Mesodermal cell (in vitro differentiated cells): ENCODE measurements at regions not wholly inside any gene's neighbourhood (a gene's known extent, or its start where the extent isn't known, plus 50 kb on each side); places are given as distances from the start of the nearest gene placed in this dataset.
"Not testable (repeated sequence)": the region's sequence is repeated elsewhere in the genome, so short reads cannot be mapped to it uniquely, and the experiment has no call there.

Source experiments
- H3K27ac ChIP-seq: 2 replicates; pipeline ENCODE4 v1.7.0; 2013; ENCODE audit warnings: mild to moderate bottlenecking, low read depth, low read length, moderate library complexity; ENCODE audit not compliant: severe bottlenecking
- H3K36me3 ChIP-seq: 2 replicates; pipeline ENCODE4 v1.7.1; 2013; ENCODE audit warnings: mild to moderate bottlenecking, low read length, moderate library complexity; ENCODE audit not compliant: control insufficient read depth, insufficient read depth
- H3K4me1 ChIP-seq: one replicate; pipeline ENCODE4 v1.7.1; 2013; ENCODE audit warnings: mild to moderate bottlenecking, low read length; ENCODE audit not compliant: insufficient read depth, control insufficient read depth, poor library complexity, severe bottlenecking
- H3K4me3 ChIP-seq: 2 replicates; pipeline ENCODE4 v1.7.0; 2013; ENCODE audit warnings: low read length, control low read depth, mild to moderate bottlenecking; ENCODE audit not compliant: insufficient read depth, poor library complexity, severe bottlenecking; ENCODE audit errors: extremely low read depth
- H3K9me3 ChIP-seq: 2 replicates; pipeline ENCODE4 v1.7.1; 2013; ENCODE audit warnings: mild to moderate bottlenecking, low read length, moderate library complexity; ENCODE audit not compliant: control insufficient read depth
- WGBS, 2 experiments: methylation state at CpG; one replicate each; pipeline ENCODE4 v1.1.5; 2013; ENCODE audit warnings: missing lambda C conversion rate in 2 of 2; ENCODE audit not compliant: insufficient coverage in 2 of 2; 5-methylcytosine and 5-hydroxymethylcytosine counted together

DNA sequence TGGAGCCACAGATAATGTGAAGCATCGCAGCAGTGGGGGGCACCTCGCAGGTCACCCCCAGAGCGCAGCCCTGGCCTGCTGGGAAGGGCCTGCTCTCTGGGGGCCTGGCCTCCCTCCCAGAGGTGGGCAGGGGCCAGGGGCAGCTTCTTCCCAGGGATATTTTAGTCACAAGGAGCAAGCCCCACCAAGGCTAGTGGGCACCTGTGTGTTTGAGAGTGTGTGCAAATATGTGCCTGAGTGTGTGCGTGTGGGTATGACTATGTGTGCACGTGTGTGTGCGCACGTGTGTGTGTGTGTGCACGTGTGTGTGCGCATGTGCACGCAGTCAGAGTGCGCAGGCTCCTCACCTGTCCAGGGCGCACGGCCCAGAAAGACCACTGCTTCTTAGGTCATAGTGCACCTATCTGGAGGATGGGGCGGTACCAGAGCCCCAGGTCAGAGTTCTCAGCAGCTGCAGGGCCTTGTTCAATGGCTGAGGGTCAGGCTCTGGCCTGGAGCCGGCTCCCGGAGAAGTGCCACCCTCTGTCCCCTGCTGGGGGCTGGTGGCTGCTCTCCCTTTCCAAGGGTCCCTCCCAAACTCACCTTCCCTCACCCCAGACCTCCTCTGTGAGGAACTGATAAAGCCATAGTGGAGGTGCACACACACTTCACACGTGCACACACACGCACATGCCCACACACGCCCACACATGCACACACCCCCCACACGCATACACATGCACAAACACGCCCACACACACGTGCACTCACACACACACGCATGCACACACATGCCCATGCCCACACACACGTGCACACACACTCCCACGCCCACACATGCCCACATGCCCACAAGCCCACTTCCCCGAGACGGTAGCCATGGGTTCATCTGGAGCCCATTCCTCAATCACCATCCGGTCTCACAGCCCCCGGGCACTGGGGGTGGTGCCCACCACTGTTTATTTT is 128.5 kb downstream of the KIF26A start:
- Histone ChIP-seq H3K9me3 (no peaks in the 10 kb centered on the region), H3K27ac (no peak overlapping the region), H3K36me3 (no peaks in the 10 kb centered on the region), H3K4me3 (no peak overlapping the region), H3K4me1 (no peaks in the 10 kb centered on the region)
- WGBS, 2 experiments: 90 to 91% methylated on average over 27 to 29 of the region's 29 CpGs

- no peak overlapping the region for H3K4me3 ChIP-seq
- H3K9me3 ChIP-seq: no peaks in the 10 kb centered on the region
- no peaks in the 10 kb centered on the region for H3K4me1 ChIP-seq
- H3K36me3 ChIP-seq: no peaks in the 10 kb centered on the region
- no peak overlapping the region for H3K27ac ChIP-seq
- 80 to 88% methylated on average over 17 to 18 of the region's 18 CpGs for WGBS, 2 experiments
Measured at GRCh38 chr14:104267895-104268294, 129.5 kb downstream of the KIF26A start.

DNA sequence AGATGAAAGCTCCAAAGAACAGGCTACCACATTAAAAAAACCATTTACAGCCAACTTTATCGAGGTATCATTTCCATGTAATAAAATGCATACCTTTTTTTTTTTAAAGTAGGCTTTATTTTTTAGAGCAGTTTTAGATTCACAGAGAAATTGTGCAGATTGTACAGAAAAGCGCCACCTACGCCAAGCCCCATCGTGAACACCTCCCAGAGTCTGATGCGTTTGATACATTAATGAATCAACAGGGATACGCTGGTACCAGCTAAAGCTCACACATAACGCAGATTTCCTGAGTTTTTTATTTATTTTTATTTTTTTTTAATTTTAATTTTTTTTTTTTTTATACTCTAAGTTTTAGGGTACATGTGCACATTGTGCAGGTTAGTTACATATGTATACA is 129.9 kb downstream of the KIF26A start:
- WGBS, 2 experiments: 100% methylated on average over 4 of the region's 7 CpGs
- H3K27ac ChIP-seq: no peak overlapping the region
- no peaks in the 10 kb centered on the region for H3K36me3 ChIP-seq
- H3K4me1 ChIP-seq: no peaks in the 10 kb centered on the region
- H3K9me3 ChIP-seq: no peaks in the 10 kb centered on the region
- H3K4me3 ChIP-seq: no peak overlapping the region

DNA sequence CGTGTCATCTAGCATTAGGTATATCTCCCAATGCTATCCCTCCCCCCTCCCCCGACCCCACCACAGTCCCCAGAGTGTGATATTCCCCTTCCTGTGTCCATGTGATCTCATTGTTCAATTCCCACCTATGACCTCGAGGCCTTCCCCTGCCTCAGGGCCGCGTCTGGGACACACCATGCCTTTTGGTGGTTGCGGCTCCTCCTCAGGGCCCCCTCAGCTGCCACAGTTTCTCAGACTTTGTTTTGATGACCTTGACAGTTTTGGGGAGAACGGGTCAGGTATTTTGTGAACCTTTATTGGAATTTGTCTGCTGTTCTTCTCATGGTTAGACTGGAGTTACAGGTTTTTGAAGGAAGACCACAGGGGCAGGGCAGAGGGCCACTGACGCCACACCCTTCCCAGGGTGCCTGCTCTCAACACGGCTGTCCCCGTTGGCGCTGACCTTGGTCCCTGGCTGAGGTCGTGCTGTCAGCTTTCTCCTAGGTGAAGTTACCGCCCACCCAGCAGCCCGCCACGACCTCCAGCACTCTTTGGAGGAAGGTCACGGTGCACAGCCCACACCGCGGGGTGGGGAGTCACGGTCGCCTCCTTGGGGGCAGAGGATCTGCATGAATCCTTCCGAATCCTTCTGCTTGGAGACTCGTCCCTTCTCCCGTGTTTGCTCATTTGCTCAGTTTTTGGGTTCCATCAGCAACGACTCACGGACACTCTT is 130.5 kb downstream of the KIF26A start:
- WGBS, 2 experiments: 88 to 91% methylated on average over 23 of the region's 25 CpGs
- Histone ChIP-seq H3K4me3 (no peak overlapping the region), H3K36me3 (no peaks in the 10 kb centered on the region), H3K27ac (no peak overlapping the region), H3K9me3 (no peaks in the 10 kb centered on the region), H3K4me1 (no peaks in the 10 kb centered on the region)

DNA sequence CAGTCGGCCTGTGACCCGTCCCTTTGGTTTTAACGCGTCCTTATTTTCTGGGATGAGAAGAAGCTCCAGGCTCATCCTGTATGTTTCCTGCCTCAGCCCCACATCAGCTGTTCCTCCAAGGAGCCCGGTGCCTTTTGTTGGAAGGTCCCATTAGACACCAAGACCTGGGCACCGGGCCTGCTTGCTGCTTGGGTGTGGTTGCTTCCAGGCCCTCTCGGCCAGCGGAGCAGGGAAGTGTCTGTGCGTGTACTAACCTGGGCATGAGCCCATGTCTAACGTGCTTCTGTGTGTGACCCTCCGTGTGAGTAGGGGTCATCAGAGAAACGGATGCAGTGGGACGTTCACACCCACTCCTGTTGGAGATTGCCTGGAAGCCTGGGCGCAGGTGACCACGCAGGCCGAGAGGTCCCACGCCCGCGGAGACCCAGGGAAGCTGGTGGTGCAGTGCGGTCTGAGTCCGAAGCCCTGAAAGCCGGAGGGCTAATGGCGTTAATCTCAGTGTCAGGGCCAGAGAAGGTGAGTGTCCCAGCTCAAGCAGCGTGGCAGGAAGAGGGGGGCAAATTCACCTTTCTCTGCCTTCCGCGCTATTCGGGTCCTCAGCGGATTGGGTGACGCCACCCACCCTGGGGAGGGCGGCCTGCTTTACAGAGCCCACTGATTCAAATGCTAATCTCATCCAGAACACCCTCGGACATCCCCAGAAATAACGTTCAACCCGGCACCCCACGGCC is 131.3 kb downstream of the KIF26A start:
- not testable (repeated sequence) for H3K36me3 ChIP-seq, H3K4me3 ChIP-seq, H3K27ac ChIP-seq, H3K4me1 ChIP-seq, H3K9me3 ChIP-seq
- WGBS, 2 experiments: 91 to 97% methylated on average over 18 to 19 of the region's 34 CpGs

GRCh38 chr14:104271391-104271790 is 133.0 kb downstream of the KIF26A start:
- Histone ChIP-seq H3K9me3 (no peaks in the 10 kb centered on the region), H3K36me3 (no peaks in the 10 kb centered on the region), H3K27ac (no peak overlapping the region), H3K4me3 (no peak overlapping the region), H3K4me1 (no peaks in the 10 kb centered on the region)
- WGBS, 2 experiments: no CpG with 5 or more reads among the region's 1 CpG

- Histone ChIP-seq H3K27ac (no peak overlapping the region), H3K4me3 (no peak overlapping the region), H3K36me3 (no peaks in the 10 kb centered on the region), H3K4me1 (no peaks in the 10 kb centered on the region), H3K9me3 (no peaks in the 10 kb centered on the region)
- WGBS, 2 experiments: 90 to 93% methylated on average over 4 to 9 of the region's 9 CpGs
Measured at GRCh38 chr14:104274806-104275205, 136.4 kb downstream of the KIF26A start.

DNA sequence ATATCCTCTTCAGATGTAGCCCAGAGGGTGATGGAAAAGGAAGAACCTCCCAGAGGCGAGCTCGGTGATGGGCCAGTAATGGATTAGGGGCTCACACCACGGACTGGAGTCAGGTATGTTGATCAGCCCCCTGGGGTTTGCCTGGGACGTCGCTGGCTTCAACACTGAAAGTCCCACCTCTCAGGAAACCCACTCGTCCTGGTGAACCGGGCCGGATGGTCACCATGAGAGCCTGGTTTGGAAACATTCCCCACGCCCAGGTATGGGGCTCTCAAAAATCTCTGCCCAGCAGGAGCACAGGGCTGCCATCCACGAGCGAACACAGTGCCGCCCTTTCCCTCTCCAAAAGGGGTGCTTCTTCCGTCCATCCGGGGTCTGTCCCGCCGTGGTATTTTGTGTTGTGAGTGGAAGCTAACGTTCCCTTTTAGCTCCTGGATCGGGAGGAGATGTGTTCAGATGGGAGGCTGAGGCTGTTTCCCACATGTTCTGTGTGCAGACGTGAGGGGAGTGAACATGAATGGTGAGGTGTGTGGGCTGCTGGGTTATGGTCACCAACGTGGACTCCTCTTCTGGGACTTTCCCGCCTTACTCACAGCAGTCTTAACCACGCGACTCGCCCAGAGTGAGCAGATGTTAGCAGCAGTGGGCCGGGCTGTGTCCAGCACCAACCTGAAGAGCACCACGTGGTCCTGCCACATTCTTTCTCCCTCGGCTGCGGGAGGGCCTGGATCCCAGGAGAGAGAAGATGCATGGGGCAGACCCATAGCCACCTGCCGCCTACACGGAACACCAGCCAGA is 139.2 kb downstream of the KIF26A start:
- no peak overlapping the region for H3K4me3 ChIP-seq
- WGBS, 2 experiments: 83 to 90% methylated on average over 26 of the region's 30 CpGs
- H3K9me3 ChIP-seq: no peaks in the 10 kb centered on the region
- no peaks in the 10 kb centered on the region for H3K4me1 ChIP-seq
- H3K27ac ChIP-seq: no peak overlapping the region
- no peaks in the 10 kb centered on the region for H3K36me3 ChIP-seq

DNA sequence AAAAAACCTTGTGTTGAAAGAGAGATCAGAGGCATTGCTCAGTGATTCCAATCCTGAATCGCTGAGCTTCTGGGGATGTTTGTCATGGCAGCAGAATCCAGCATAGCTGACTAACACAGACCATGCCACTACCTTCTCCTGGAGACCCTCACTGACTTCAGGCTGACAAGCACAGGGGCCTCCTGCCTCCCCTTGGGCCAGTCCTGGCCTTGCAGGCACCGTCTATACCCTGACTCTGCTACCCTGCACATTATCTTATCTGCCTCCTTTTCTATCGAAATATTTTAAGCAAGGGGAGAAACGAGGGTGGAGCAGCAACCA is 139.8 kb downstream of the KIF26A start:
- Histone ChIP-seq H3K27ac (no peak overlapping the region), H3K4me3 (no peak overlapping the region), H3K9me3 (no peaks in the 10 kb centered on the region), H3K4me1 (no peaks in the 10 kb centered on the region), H3K36me3 (no peaks in the 10 kb centered on the region)
- WGBS, 2 experiments: 81 to 88% methylated on average over 4 of the region's 4 CpGs
